H1 (cell line): ENCODE measurements at regions not wholly inside any gene's neighbourhood (a gene's known extent, or its start where the extent isn't known, plus 50 kb on each side); places are given as distances from the start of the nearest gene placed in this dataset. TPM values are rescaled to one million over a fixed set of nuclear protein-coding genes. Genes with fewer than 3 reads are reported as not detected.

Experiments used
- small RNA-seq: library from polyadenylated mRNA; stranded (forward); fragments of <200 nt; extraction: miRNeasy Mini kit (QIAGEN cat#:217004); gene quantifications from one replicate; pipeline ENCODE3, GENCODE V24; 2013; ENCODE audit not compliant: insufficient read depth

Small RNA genes lying in the stretch of these regions (small RNA-seq; reads per million reads assigned to genes)
- not detected for gene RF00026
